Omental fat pad (tissue), 3 donors: ENCODE measurements at regions not wholly inside any gene's neighbourhood (a gene's known extent, or its start where the extent isn't known, plus 50 kb on each side); places are given as distances from the start of the nearest gene placed in this dataset.

Experiments
- ATAC-seq: fragments of 150-250 bp; one replicate; pipeline ENCODE4 v1.9.1; 2016; ENCODE audit warnings: mild to moderate bottlenecking, moderate library complexity; ENCODE audit not compliant: low FRiP score
- DNase-seq: peaks from one replicate; pipeline ENCODE4 v3.0.0-alpha.2; 2019; ENCODE audit warnings: low spot score
- CTCF ChIP-seq, 3 donors: fragments of 450-650 bp; IDR thresholded peaks; one replicate each; pipeline ENCODE4 v1.5.1; 2016 to 2017; ENCODE audit warnings: antibody characterized with exemption in 3 of 3, mild to moderate bottlenecking in 3 of 3, moderate library complexity in 2 of 3

- no peak for DNase-seq
- no peak for TF ChIP-seq CTCF (IDR thresholded peaks at IDR 0.05)
- no peak for ATAC-seq
These were observed 100.8 kb upstream of the SORBS2 start for GRCh38 chr4:185912779-185913178.

- no peak for TF ChIP-seq CTCF (IDR thresholded peaks at IDR 0.05)
- ATAC-seq (no peak), DNase-seq (no peak)
These were observed 102.7 kb upstream of the SORBS2 start for GRCh38 chr4:185914583-185915199.

- TF ChIP-seq CTCF (IDR thresholded peaks at IDR 0.05): no peak
- DNase-seq: no peak
- no peak for ATAC-seq
These were observed 103.3 kb upstream of the SORBS2 start for GRCh38 chr4:185915271-185915670.

GRCh38 chr4:185915817-185916216 is 103.8 kb upstream of the SORBS2 start:
- DNase-seq (no peak), ATAC-seq (no peak)

GRCh38 chr4:185916231-185916630 is 104.2 kb upstream of the SORBS2 start:
- ATAC-seq: no peak
- DNase-seq: no peak
- no peak for TF ChIP-seq CTCF (IDR thresholded peaks at IDR 0.05)

More at GRCh38 chr4:185915817-185916216, 103.8 kb upstream of the SORBS2 start:
- TF ChIP-seq CTCF (IDR thresholded peaks at IDR 0.05): no peak

GRCh38 chr4:185916683-185917082 is 104.7 kb upstream of the SORBS2 start:
- DNase-seq (no peak), ATAC-seq (no peak)
- no peak for TF ChIP-seq CTCF (IDR thresholded peaks at IDR 0.05)

GRCh38 chr4:185919107-185919506 is 107.1 kb upstream of the SORBS2 start:
- DNase-seq: no peak
- no peak for TF ChIP-seq CTCF (IDR thresholded peaks at IDR 0.05)
- ATAC-seq: no peak
